ENCODE measurements at regions not wholly inside any gene's neighbourhood (a gene's known extent, or its start where the extent isn't known, plus 50 kb on each side); places are given as distances from the start of the nearest gene placed in this dataset.

DNA sequence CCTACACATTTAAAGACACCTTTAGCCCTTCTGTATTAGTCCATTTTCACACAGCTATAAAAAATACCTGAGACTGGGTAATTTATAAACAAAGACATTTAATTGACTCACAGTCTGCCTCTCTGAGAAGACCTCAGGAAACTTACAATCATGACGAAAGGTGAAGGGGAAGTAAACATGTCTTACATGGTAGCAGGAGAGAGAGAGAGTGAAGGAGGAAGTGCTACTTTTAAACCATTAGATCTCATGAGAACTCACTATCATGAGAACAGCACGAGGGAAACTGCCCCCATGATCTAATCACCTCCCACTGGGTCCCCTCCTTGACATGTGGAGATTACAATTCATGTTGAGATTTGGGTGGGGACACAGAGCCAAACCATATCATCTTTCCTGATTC, 946.6 kb downstream of the SLC4A3 start:
- no peaks in the 10 kb centered on the region for H3K36me3 ChIP-seq (ENCODE audit: insufficient read depth, low read length)
- H3K9me3 ChIP-seq (ENCODE audit: insufficient read depth, low read depth, low read length) = no peaks in the 10 kb centered on the region
- H3K9me2 ChIP-seq (replicated peaks; ENCODE audit: low read depth, low read length) = no peaks in the 10 kb centered on the region
- H3K4me1 ChIP-seq (ENCODE audit: insufficient read depth, low read length, poor library complexity, severe bottlenecking) = no peaks in the 10 kb centered on the region
- H3F3A ChIP-seq (ENCODE audit: low read depth) = no peaks in the 10 kb centered on the region
- H3K4me3 ChIP-seq (ENCODE audit: low read length, poor library complexity, severe bottlenecking) = no peak overlapping the region
- H3K4me2 ChIP-seq (ENCODE audit: low read depth, low read length, poor library complexity, severe bottlenecking) = no peak overlapping the region
- H2AFZ ChIP-seq (ENCODE audit: low read length) = no peak overlapping the region
- H3K9ac ChIP-seq (ENCODE audit: low read depth, low read length, poor library complexity, severe bottlenecking) = no peak overlapping the region
- no peaks in the 10 kb centered on the region for H3K79me2 ChIP-seq (ENCODE audit: insufficient read depth, low read length)
- no peaks in the 10 kb centered on the region for H3K27me3 ChIP-seq (ENCODE audit: insufficient read depth, low read length, poor library complexity, severe bottlenecking)
- TF ChIP-seq, protein P1, sequence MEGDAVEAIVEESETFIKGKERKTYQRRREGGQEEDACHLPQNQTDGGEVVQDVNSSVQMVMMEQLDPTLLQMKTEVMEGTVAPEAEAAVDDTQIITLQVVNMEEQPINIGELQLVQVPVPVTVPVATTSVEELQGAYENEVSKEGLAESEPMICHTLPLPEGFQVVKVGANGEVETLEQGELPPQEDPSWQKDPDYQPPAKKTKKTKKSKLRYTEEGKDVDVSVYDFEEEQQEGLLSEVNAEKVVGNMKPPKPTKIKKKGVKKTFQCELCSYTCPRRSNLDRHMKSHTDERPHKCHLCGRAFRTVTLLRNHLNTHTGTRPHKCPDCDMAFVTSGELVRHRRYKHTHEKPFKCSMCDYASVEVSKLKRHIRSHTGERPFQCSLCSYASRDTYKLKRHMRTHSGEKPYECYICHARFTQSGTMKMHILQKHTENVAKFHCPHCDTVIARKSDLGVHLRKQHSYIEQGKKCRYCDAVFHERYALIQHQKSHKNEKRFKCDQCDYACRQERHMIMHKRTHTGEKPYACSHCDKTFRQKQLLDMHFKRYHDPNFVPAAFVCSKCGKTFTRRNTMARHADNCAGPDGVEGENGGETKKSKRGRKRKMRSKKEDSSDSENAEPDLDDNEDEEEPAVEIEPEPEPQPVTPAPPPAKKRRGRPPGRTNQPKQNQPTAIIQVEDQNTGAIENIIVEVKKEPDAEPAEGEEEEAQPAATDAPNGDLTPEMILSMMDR (conservative IDR thresholded peaks at IDR 0.05; ENCODE audit: low read length) = no peak
- TF ChIP-seq EZH2phosphoT487 (IDR thresholded peaks at IDR 0.05; ENCODE audit: borderline replicate concordance) = no peak
- no peaks in the 10 kb centered on the region for H4K20me1 ChIP-seq (ENCODE audit: insufficient read depth, low read length, poor library complexity, severe bottlenecking)

DNA sequence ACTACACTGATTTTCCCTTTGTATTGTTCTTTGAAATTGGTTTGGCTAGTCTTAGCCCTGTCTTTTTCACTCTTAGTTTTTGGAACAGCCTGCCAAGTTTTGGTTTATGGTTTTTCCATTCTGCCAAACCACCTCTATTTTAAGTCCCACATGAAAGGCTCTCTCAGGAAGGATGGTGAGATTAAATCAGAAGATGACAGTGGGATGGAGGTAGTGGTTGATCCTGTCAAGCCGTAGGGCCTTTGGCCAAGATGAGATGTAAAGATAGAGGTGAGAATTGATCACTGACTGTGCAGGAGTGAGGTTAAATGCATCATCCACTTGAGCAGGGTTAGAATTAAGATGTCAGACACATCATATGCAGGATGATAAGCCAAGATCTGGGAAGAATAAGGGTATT, 948.5 kb downstream of the SLC4A3 start:
- H3K4me1 ChIP-seq (ENCODE audit: insufficient read depth, low read length, poor library complexity, severe bottlenecking) = no peaks in the 10 kb centered on the region
- H3K27me3 ChIP-seq (ENCODE audit: insufficient read depth, low read length, poor library complexity, severe bottlenecking) = no peaks in the 10 kb centered on the region
- no peak overlapping the region for H2AFZ ChIP-seq (ENCODE audit: low read length)
- no peaks in the 10 kb centered on the region for H3K9me3 ChIP-seq (ENCODE audit: insufficient read depth, low read depth, low read length)
- no peaks in the 10 kb centered on the region for H3K79me2 ChIP-seq (ENCODE audit: insufficient read depth, low read length)
- TF ChIP-seq, protein P1 (conservative IDR thresholded peaks at IDR 0.05; ENCODE audit: low read length) = no peak
- no peak for TF ChIP-seq EZH2phosphoT487 (IDR thresholded peaks at IDR 0.05; ENCODE audit: borderline replicate concordance)
- no peaks in the 10 kb centered on the region for H3K36me3 ChIP-seq (ENCODE audit: insufficient read depth, low read length)
- no peaks in the 10 kb centered on the region for H3K9me2 ChIP-seq (replicated peaks; ENCODE audit: low read depth, low read length)
- H3F3A ChIP-seq (ENCODE audit: low read depth) = no peaks in the 10 kb centered on the region
- H4K20me1 ChIP-seq (ENCODE audit: insufficient read depth, low read length, poor library complexity, severe bottlenecking) = no peaks in the 10 kb centered on the region
- no peak overlapping the region for H3K9ac ChIP-seq (ENCODE audit: low read depth, low read length, poor library complexity, severe bottlenecking)
- H3K4me3 ChIP-seq (ENCODE audit: low read length, poor library complexity, severe bottlenecking) = no peak overlapping the region
- no peak overlapping the region for H3K4me2 ChIP-seq (ENCODE audit: low read depth, low read length, poor library complexity, severe bottlenecking)

DNA sequence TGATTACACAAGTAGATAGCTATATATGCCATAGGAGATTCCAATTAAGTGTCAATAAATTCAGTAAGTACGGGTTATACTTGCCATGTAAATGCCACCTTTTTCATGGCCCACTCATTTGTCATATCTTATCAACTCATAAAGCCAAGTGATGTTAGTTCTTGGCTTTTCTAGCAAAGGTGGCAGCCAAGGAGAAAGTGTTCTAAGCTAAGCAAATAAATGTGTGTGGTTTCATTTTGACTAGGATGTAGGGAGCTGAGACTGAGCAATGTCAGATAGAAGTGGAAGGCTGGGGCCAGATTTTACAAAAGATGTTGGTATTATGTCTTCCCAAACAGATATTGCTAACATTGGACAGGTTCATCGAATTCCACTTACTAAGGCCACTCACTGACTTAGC, 952.0 kb downstream of the SLC4A3 start:
- Histone ChIP-seq H3K36me3 (ENCODE audit: insufficient read depth, low read length) (no peaks in the 10 kb centered on the region), H3K79me2 (ENCODE audit: insufficient read depth, low read length) (no peaks in the 10 kb centered on the region), H3K27me3 (ENCODE audit: insufficient read depth, low read length, poor library complexity, severe bottlenecking) (no peaks in the 10 kb centered on the region), H3F3A (ENCODE audit: low read depth) (no peaks in the 10 kb centered on the region), H2AFZ (ENCODE audit: low read length) (no peak overlapping the region), H3K9me2 (replicated peaks; ENCODE audit: low read depth, low read length) (no peaks in the 10 kb centered on the region), H3K4me3 (ENCODE audit: low read length, poor library complexity, severe bottlenecking) (no peak overlapping the region), H3K9ac (ENCODE audit: low read depth, low read length, poor library complexity, severe bottlenecking) (no peak overlapping the region), H4K20me1 (ENCODE audit: insufficient read depth, low read length, poor library complexity, severe bottlenecking) (no peaks in the 10 kb centered on the region), H3K4me1 (ENCODE audit: insufficient read depth, low read length, poor library complexity, severe bottlenecking) (no peaks in the 10 kb centered on the region), H3K4me2 (ENCODE audit: low read depth, low read length, poor library complexity, severe bottlenecking) (no peak overlapping the region), H3K9me3 (ENCODE audit: insufficient read depth, low read depth, low read length) (no peaks in the 10 kb centered on the region)
- no peak for TF ChIP-seq EZH2phosphoT487 (IDR thresholded peaks at IDR 0.05; ENCODE audit: borderline replicate concordance)
- TF ChIP-seq, protein P1 (conservative IDR thresholded peaks at IDR 0.05; ENCODE audit: low read length) = no peak

All from Loucy (cell line).